Loucy (cell line): ENCODE measurements at regions not wholly inside any gene's neighbourhood (a gene's known extent, or its start where the extent isn't known, plus 50 kb on each side); places are given as distances from the start of the nearest gene placed in this dataset.
"Not testable (repeated sequence)": the region's sequence is repeated elsewhere in the genome, so short reads cannot be mapped to it uniquely, and the experiment has no call there.

Experiments
- CTCF ChIP-seq: fragments of 200-600 bp; sonication (generic); conservative IDR thresholded peaks from 2 replicates; pipeline ENCODE4 v1.5.1; 2014; ENCODE audit warnings: mild to moderate bottlenecking, antibody characterized with exemption, low read length
- EZH2phosphoT487 ChIP-seq: fragments of 200-600 bp; IDR thresholded peaks from 2 replicates; pipeline ENCODE4 v1.6.1; 2018; ENCODE audit warnings: antibody characterized with exemption, mild to moderate bottlenecking, moderate library complexity, borderline replicate concordance

GRCh38 chr22:25463347-25463628 lies 101.2 kb upstream of the GRK3 start:
- TF ChIP-seq CTCF, EZH2phosphoT487: not testable (repeated sequence)
